CD4-positive, CD25-positive, alpha-beta regulatory T cell (primary cell): ENCODE measurements at regions not wholly inside any gene's neighbourhood (a gene's known extent, or its start where the extent isn't known, plus 50 kb on each side); places are given as distances from the start of the nearest gene placed in this dataset.
"Not testable (repeated sequence)": the region's sequence is repeated elsewhere in the genome, so short reads cannot be mapped to it uniquely, and the experiment has no call there.

Experiments used
- ATAC-seq, 2 donors: fragments of 150-1000 bp; cut with Tn5 transposase; one replicate each; pipeline ENCODE4 v1.10.0; 2021; ENCODE audit warnings: low read depth in 2 of 2, moderate number of reproducible peaks in 2 of 2, moderate library complexity in 1 of 2
- DNase-seq, 3 donors: peaks; one replicate each; pipeline versions ENCODE4 v3.0.0 to v3.0.0-alpha.2; 2012 to 2022; ENCODE audit warnings: mixed read lengths in 1 of 3
- H3K27ac ChIP-seq: one replicate; pipeline ENCODE4 v1.7.0; 2013; ENCODE audit warnings: mild to moderate bottlenecking, low read length; ENCODE audit not compliant: insufficient read depth, poor library complexity, severe bottlenecking
- H3K27me3 ChIP-seq: one replicate; pipeline ENCODE4 v1.7.0; 2013; ENCODE audit warnings: low read length; ENCODE audit not compliant: control insufficient read depth, insufficient read depth
- H3K36me3 ChIP-seq: one replicate; pipeline ENCODE4 v1.7.0; 2013; ENCODE audit warnings: mild to moderate bottlenecking, low read length, moderate library complexity; ENCODE audit not compliant: control insufficient read depth, insufficient read depth
- H3K4me1 ChIP-seq: 2 replicates; pipeline ENCODE4 v1.7.0; 2013; ENCODE audit warnings: mild to moderate bottlenecking, low read length; ENCODE audit not compliant: insufficient read depth, control insufficient read depth, poor library complexity, severe bottlenecking
- H3K4me3 ChIP-seq: one replicate; pipeline ENCODE4 v1.7.0; 2013; ENCODE audit warnings: low read depth, mild to moderate bottlenecking, low read length, moderate library complexity
- H3K9me3 ChIP-seq, 2 experiments: 1 replicate in 1 of 2; 2 replicates in 1 of 2; pipeline ENCODE4 v1.7.0; 2013; ENCODE audit warnings: low read length in 2 of 2, mild to moderate bottlenecking in 1 of 2, moderate library complexity in 1 of 2; ENCODE audit not compliant: control insufficient read depth in 2 of 2
- H3K27ac Mint-ChIP-seq, 3 donors: one replicate each; pipeline ENCODE4 v1.8.0; 2020 to 2022; ENCODE audit warnings: mild to moderate bottlenecking in 3 of 3, mixed read lengths in 3 of 3, moderate library complexity in 2 of 3
- H3K27me3 Mint-ChIP-seq: one replicate; pipeline ENCODE4 v1.8.0; 2022; ENCODE audit warnings: mild to moderate bottlenecking, mixed read lengths
- H3K36me3 Mint-ChIP-seq: one replicate; pipeline ENCODE4 v1.8.0; 2020; ENCODE audit warnings: mixed read lengths
- H3K4me1 Mint-ChIP-seq, 4 donors: one replicate each; pipeline ENCODE4 v1.8.0; 2020 to 2022; ENCODE audit warnings: mixed read lengths in 4 of 4, mild to moderate bottlenecking in 1 of 4
- H3K4me3 Mint-ChIP-seq, 4 donors: one replicate each; pipeline ENCODE4 v1.8.0; 2020 to 2022; ENCODE audit warnings: mild to moderate bottlenecking in 4 of 4, mixed read lengths in 4 of 4, moderate library complexity in 3 of 4
- H3K9me3 Mint-ChIP-seq, 7 donors: one replicate each; pipeline ENCODE4 v1.8.0; 2020 to 2022; ENCODE audit warnings: mixed read lengths in 7 of 7, mild to moderate bottlenecking in 3 of 7, moderate library complexity in 2 of 7

DNA sequence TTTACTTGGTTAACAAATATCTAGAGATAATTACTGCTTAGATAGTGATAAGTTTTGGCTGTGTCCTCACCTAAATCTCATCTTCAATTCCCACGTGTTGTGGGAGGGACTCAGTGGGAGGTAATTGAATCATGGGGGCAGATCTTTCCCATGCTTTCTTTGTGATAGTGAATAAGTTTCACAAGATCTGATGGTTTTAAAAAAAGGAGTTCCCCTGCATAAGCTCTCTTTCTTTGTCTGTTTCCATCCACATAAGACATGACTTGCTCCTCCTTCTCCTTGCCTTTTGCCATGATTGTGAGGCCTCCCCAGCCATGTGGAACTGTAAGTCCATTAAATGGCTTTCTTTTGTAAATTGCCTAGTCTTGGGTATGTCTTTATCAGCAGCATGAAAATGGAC, 266.0 kb upstream of the ANKRD50 start:
- not testable (repeated sequence) for H3K27ac Mint-ChIP-seq, H3K27me3 Mint-ChIP-seq, H3K27me3 ChIP-seq, H3K36me3 Mint-ChIP-seq, ATAC-seq, H3K4me3 ChIP-seq, H3K27ac ChIP-seq, DNase-seq, H3K4me3 Mint-ChIP-seq, H3K9me3 ChIP-seq, H3K36me3 ChIP-seq, H3K4me1 Mint-ChIP-seq, H3K4me1 ChIP-seq
- peaks cover 0 to 13% (median 3%) of the 10 kb centered on the region in 7 donors for H3K9me3 Mint-ChIP-seq

DNA sequence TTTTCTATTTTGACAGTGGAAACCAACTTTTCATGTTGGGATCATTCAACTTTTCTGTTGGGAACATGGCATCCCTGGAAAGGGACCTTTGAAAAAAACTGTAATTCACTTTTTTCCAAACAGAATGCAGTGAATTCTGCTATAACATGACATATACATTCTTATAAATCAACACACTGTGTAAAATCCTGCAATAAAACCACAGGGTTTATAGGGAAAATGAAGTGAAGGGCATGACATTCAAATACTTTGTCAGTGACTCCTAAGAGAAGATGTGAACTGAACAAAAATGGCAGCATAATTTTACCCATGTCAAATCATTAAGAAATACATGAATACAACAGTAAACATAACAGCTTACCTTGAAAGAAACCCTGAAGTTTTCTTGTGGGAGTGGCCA, 264.5 kb upstream of the ANKRD50 start:
- Histone ChIP-seq H3K27ac (no peak overlapping the region), H3K27me3 (no peaks in the 10 kb centered on the region), H3K4me1 (no peaks in the 10 kb centered on the region), H3K9me3 (no peaks in the 10 kb centered on the region), H3K36me3 (no peaks in the 10 kb centered on the region), H3K4me3 (no peak overlapping the region)
- Mint-ChIP-seq H3K27me3 (no peaks in the 10 kb centered on the region), H3K9me3 (peaks cover 0 to 13% (median 7%) of the 10 kb centered on the region in 7 donors), H3K4me3 (no peak overlapping the region), H3K27ac (no peak overlapping the region), H3K4me1 (no peaks in the 10 kb centered on the region), H3K36me3 (no peaks in the 10 kb centered on the region)
- DNase-seq (no peak), ATAC-seq (no peak)

DNA sequence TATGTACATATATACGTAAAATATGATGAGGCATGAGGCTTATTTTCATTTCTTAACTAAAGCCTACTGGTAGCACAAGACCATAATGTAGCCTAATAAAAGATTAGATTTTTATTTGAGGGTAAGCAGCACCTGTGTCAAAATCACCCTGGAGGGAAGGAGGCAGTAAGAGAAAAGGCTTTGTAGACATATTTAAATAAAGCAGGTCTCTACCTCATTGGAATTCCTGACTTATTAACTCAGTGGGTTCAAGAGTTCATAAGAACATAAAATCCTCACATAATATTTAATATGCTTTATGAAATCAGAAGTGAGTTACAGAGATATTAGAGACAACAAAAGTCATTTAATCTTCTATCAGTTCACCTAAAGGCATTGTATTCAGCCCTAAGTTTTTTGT, 261.6 kb upstream of the ANKRD50 start:
- no peak overlapping the region for H3K27ac ChIP-seq
- H3K4me1 Mint-ChIP-seq, result no peaks in the 10 kb centered on the region
- no peak overlapping the region for H3K4me3 Mint-ChIP-seq
- ATAC-seq, result no peak
- H3K9me3 ChIP-seq, result no peaks in the 10 kb centered on the region
- H3K4me1 ChIP-seq, result no peaks in the 10 kb centered on the region
- H3K9me3 Mint-ChIP-seq, result peaks cover 0 to 13% (median 7%) of the 10 kb centered on the region in 7 donors
- H3K27ac Mint-ChIP-seq, result no peak overlapping the region
- H3K4me3 ChIP-seq, result no peak overlapping the region
- H3K36me3 ChIP-seq, result no peaks in the 10 kb centered on the region
- no peak for DNase-seq
- no peaks in the 10 kb centered on the region for H3K27me3 ChIP-seq
- no peaks in the 10 kb centered on the region for H3K27me3 Mint-ChIP-seq
- no peaks in the 10 kb centered on the region for H3K36me3 Mint-ChIP-seq

DNA sequence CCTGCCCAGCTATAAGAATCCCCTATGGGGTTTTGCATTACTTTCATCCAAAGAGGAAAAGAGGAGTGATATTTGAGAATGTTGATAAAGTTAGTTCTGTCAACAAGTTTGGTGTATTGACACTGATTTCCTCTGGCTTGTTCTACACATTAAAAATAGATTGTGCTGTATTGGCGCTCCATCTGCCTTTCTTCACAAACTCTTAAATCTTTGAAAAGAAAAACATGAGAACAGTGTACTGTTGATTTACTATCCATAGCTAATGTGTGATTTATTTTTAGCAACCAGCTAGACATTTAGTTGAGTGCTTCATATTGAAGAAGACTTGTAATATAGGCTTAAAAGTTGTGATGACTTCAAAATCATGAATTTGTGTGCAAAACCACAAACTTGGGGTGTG, 261.2 kb upstream of the ANKRD50 start:
- no peak for DNase-seq
- Histone ChIP-seq H3K4me3 (no peak overlapping the region), H3K9me3 (no peaks in the 10 kb centered on the region), H3K4me1 (no peaks in the 10 kb centered on the region), H3K36me3 (no peaks in the 10 kb centered on the region), H3K27me3 (no peaks in the 10 kb centered on the region), H3K27ac (no peak overlapping the region)
- Mint-ChIP-seq H3K4me3 (no peak overlapping the region), H3K4me1 (no peaks in the 10 kb centered on the region), H3K27ac (no peak overlapping the region), H3K9me3 (peaks cover 0 to 13% (median 6%) of the 10 kb centered on the region in 7 donors), H3K36me3 (no peaks in the 10 kb centered on the region), H3K27me3 (no peaks in the 10 kb centered on the region)
- no peak for ATAC-seq

DNA sequence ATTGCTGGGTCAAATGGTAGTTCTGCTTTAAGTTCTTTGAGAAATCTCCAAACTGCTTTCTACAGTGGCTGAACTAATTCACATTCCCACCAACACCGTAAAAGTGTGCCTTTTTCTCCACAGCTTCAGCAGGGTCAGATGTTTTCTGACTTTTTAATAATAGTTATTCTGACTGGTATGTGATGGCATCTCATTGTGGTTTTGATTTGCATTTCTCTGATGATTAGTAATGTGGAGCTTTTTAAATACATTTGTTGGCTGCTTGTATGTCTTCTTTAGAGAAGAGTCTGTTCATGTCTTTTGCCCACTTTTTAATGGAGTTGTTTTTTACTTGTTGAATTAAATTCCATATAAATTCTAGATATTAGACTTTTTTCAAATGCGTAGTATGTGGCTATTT, 257.5 kb upstream of the ANKRD50 start:
- Histone ChIP-seq H3K27me3 (no peaks in the 10 kb centered on the region), H3K4me1 (no peaks in the 10 kb centered on the region), H3K27ac (no peak overlapping the region), H3K36me3 (no peaks in the 10 kb centered on the region), H3K9me3 (no peaks in the 10 kb centered on the region), H3K4me3 (no peak overlapping the region)
- H3K9me3 Mint-ChIP-seq, result peaks cover 0 to 10% (median 2%) of the 10 kb centered on the region in 7 donors
- ATAC-seq (no peak), DNase-seq (no peak)
- H3K36me3 Mint-ChIP-seq, result no peaks in the 10 kb centered on the region
- H3K27me3 Mint-ChIP-seq, result no peaks in the 10 kb centered on the region
- no peaks in the 10 kb centered on the region for H3K4me1 Mint-ChIP-seq
- H3K4me3 Mint-ChIP-seq, result no peak overlapping the region
- no peak overlapping the region for H3K27ac Mint-ChIP-seq

DNA sequence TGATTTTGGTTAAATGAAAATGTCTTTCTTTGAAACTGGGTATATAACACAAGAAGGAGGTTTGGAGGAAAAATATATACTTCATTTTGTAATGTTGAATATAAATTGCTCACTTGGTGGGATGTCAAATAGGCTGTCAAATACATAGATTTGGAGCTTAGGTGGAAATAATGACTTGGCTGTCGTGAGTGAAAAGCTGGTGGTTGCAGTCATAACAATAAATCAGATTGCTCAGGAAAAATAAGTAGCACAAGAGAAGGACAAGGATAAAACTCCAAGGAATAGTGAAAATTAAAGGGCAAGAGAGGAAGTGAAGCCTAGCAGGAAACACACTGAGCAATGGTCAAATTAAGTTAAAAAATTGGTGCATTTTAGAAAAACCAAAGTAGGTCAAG, 253.0 kb upstream of the ANKRD50 start:
- Histone ChIP-seq H3K9me3 (peaks cover 5 to 8% of the 10 kb centered on the region in 2 experiments), H3K36me3 (no peaks in the 10 kb centered on the region), H3K4me1 (no peaks in the 10 kb centered on the region), H3K27ac (no peak overlapping the region), H3K4me3 (no peak overlapping the region), H3K27me3 (no peaks in the 10 kb centered on the region)
- DNase-seq (no peak), ATAC-seq (no peak)
- no peaks in the 10 kb centered on the region for H3K27me3 Mint-ChIP-seq
- no peak overlapping the region for H3K27ac Mint-ChIP-seq
- peaks cover 0 to 19% (median 10%) of the 10 kb centered on the region in 7 donors for H3K9me3 Mint-ChIP-seq
- no peaks in the 10 kb centered on the region for H3K36me3 Mint-ChIP-seq
- no peaks in the 10 kb centered on the region for H3K4me1 Mint-ChIP-seq
- no peak overlapping the region for H3K4me3 Mint-ChIP-seq

DNA sequence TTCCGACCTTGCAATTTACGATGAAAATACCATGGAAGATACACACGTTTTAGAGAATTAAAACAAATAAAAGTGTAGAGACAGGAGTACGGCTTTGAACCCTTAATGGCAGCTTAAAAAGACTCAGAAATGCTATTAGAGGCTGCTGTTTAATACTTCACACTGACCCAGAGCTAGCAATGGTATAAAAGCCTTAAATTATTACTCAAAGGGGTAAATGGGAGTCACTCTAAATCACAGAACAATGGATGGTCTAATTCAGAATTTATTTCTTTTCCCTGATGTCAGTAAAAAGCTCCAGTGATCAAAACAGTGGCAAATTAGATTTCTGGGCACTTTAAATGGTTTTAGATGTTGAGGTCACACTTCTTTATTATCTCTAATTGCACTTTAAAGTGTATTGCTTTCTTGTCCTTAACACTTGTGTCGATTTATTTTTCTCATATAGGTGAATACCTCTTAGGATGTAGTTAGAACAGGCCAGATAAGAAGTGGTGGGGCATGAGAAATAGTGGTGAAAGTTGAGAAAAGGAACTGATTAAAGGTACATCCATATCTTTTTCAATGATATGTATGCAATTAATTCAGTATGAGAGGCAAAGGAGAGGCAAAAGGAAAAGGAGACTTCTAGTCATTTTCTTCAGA, 252.4 kb upstream of the ANKRD50 start:
- DNase-seq (no peak), ATAC-seq (no peak)
- Mint-ChIP-seq H3K4me3 (no peak overlapping the region), H3K27me3 (no peaks in the 10 kb centered on the region), H3K9me3 (peaks cover 3 to 23% (median 13%) of the 10 kb centered on the region in 7 donors), H3K27ac (no peak overlapping the region), H3K36me3 (no peaks in the 10 kb centered on the region), H3K4me1 (no peaks in the 10 kb centered on the region)
- H3K36me3 ChIP-seq, result no peaks in the 10 kb centered on the region
- no peaks in the 10 kb centered on the region for H3K27me3 ChIP-seq
- H3K9me3 ChIP-seq, result peaks cover 5 to 8% of the 10 kb centered on the region in 2 experiments
- H3K4me3 ChIP-seq, result no peak overlapping the region
- no peak overlapping the region for H3K27ac ChIP-seq
- no peaks in the 10 kb centered on the region for H3K4me1 ChIP-seq

DNA sequence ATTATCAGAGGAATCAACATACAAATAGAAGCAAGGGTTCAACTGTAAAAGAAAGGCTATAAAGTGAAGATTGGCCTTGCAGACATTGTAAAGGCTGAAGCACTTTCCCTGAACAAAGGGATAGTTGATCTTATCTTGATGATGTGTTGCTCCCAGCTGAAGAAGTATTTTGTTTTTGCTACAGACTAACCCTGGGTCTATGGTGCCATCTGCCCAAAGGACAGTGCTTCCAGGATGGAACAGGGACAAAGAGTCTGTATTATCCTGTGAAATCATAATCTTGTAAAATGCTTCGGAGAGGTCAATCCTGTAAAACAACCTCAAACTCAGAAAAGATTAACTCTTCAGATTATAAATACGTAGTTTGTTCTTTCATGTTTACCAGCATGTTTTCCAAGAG, 251.7 kb upstream of the ANKRD50 start:
- Histone ChIP-seq H3K4me3 (no peak overlapping the region), H3K4me1 (no peaks in the 10 kb centered on the region), H3K27me3 (no peaks in the 10 kb centered on the region), H3K27ac (no peak overlapping the region), H3K9me3 (peaks cover 5 to 8% of the 10 kb centered on the region in 2 experiments), H3K36me3 (no peaks in the 10 kb centered on the region)
- DNase-seq (no peak), ATAC-seq (no peak)
- no peak overlapping the region for H3K4me3 Mint-ChIP-seq
- no peak overlapping the region for H3K27ac Mint-ChIP-seq
- no peaks in the 10 kb centered on the region for H3K27me3 Mint-ChIP-seq
- peaks cover 3 to 23% (median 14%) of the 10 kb centered on the region in 7 donors for H3K9me3 Mint-ChIP-seq
- no peaks in the 10 kb centered on the region for H3K36me3 Mint-ChIP-seq
- no peaks in the 10 kb centered on the region for H3K4me1 Mint-ChIP-seq
